KG1 (cell line): ENCODE measurements at regions not wholly inside any gene's neighbourhood (a gene's known extent, or its start where the extent isn't known, plus 50 kb on each side); places are given as distances from the start of the nearest gene placed in this dataset.
A peak's percentile ranks its signal among the peaks of the same experiment; 100 is the strongest.
"Not testable (repeated sequence)": the region's sequence is repeated elsewhere in the genome, so short reads cannot be mapped to it uniquely, and the experiment has no call there.

Source experiments
- DNase-seq: peaks from one replicate; lab custom pipeline; 2025; lab: John Stamatoyannopoulos, UW

DNA sequence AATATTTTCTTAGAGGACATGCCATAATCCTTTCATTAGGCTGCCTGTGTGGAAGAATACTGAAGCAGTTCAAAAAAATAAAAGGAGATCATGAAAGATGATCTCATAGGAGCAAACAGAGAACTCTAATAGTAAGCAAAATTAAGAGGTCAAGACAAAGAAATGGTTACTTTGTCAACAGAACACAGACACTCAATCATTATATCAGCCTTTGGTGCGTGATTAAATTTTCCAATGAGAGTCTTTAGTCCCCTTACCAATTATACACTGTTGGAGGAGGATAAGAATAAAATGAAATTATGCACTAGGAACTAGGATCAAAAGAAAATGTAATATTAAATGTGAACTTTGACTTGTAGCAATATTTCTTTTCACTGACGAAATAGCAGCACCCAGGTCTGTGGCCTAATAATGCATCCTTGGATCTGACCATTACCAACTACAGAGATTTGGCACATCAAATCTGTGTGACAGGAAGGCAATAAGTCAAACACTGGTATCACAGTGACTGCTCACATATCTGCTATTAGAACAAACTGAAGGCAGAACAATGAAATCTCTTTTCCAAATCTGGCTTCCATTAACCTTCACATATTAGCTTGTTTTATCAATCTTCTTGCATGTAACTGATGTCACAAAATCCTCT is 1812.9 kb downstream of the PLA2G4A start:
- DNase-seq: no peak

DNA sequence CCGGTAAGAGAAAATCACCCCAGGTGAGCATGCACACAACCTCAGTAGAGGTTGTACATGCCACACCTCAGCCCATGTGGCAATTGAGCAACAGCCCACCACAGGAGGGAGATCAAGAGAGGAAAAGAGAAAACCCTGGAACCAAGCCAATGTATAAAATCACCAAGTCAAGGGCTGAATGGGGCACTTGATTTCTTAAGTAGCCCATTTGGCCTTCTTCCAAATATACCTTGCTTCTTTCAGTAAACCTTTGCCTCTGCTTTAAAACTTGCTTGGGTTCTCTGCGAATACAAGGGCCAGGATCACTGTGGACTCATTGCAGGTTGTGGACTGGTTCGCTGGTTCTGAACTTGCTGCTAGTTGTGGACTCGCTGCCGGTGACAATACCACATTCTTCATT is 1814.0 kb downstream of the PLA2G4A start:
- no peak for DNase-seq

DNA sequence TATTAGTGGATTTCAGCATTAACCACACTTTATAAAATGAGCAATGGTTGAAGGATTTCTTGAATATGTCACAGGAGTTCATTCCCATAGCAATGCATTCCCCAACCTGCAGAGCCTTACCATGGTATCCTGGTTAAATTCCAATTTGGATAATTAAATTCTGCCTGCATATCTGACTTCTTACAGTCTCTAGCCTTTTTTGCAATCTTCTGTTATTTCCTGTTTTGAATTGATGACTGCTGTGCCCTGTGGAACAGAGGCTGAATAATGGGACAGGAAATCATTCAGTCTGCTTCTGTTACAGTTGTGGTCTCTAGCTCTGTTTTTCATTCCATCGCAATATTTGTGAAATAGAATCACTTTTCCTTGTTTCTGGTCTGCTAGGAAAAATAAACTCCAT is 1823.9 kb downstream of the PLA2G4A start:
- peak; percentile 1 for DNase-seq

DNA sequence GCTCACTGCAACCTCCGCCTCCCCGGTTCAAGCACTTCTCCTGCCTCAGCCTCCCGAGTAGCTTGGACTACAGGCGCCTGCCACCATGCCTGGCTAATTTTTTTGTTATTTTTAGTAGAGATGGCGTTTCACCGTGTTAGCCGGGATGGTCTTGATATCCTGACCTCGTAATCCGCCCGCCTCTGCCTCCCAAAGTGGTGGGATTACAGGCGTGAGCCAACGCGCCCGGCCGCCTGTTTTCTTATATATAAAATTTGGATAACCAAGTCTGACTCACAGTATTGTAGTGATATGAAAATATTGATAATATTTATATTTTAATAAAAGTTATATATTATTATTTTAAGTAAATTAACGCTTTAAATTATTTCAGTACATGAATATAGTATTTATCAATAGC is 1821.7 kb downstream of the BRINP3 start:
- DNase-seq: not testable (repeated sequence)

DNA sequence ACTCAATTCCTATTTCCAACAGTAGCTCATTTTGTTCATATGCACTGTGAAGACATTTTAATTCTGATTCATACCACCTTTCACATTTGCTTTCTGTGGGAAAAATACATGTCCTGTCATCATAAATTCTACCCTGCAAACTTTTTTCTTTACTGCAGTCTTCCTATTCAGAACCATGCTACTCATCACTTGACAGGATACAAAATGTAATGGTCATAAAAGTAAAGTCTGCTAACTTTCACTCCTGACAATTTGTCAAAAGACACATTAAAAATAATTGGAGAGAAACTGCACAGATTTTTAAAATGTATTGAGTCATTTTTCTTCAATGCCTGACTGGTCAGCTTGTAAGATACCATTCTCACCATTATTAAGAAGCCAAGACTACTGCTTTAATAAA is 1817.1 kb downstream of the BRINP3 start:
- DNase-seq: no peak

DNA sequence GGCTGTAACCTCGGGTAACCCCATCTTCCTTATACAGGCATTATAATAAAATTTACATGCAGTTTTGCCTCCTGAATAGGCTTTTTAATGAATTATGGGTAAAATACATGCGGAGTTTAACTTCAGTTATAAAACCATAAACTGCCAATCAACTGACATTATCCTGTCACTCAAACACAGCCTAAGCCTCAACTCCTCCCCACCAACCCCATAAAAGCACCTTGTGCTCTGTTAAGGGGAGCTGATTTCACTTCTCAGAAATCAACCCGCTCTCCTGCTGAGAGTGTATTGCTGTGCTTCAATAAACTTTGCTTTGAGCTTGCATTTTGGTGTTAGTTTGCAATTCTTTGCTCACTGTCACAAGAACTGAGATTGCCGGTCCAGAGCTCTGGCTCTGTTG is 1812.2 kb downstream of the BRINP3 start:
- no peak for DNase-seq

DNA sequence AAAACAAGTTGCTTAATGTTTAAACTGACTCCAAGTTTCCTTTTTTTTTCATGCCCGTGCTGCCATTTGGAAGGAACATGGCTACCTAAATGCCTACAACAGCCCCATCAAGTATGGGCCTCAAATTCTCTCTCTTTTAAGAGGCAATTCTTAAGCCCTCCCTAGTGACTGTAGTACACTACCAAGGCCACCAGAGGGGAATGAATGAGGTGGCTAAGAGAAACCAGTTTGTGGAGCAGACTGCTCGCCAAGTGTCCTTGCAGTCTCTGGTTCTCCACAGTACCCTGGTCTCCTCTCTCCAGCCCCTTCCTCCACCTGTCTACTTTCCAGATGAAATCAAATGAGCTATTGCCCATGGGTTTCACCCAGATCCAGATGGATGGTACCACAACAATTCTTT is 1809.6 kb downstream of the BRINP3 start:
- no peak for DNase-seq

DNA sequence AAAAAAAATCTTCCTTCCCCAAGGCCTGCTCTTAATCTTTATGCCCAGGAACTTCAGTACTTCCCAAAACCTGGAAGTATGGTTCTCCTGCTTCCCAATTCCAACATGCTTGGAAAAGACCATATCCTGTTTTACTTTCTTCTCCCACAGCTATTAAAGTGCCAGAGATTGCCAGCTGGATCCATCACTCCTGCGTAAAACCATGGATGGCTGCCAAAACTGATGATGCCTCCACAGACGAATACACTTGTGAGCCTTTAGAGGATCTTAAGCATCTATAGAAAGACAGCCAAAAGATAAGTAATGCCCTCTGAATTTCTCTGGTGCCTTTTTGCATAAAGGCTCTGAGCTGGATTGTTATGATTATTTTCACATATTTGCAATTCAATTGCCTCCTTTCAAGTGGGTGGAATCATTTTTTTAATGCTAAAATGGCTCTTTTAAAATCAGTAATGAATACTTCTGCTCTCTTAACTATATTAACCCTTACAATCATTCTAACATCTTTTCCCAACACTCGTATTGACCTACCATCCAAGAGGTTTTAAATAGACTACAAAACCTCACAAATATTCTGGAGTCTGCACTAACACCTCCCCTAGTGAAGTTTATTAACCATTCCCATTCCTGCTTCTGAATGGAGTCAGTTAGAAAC is 1807.8 kb downstream of the BRINP3 start:
- no peak for DNase-seq

DNA sequence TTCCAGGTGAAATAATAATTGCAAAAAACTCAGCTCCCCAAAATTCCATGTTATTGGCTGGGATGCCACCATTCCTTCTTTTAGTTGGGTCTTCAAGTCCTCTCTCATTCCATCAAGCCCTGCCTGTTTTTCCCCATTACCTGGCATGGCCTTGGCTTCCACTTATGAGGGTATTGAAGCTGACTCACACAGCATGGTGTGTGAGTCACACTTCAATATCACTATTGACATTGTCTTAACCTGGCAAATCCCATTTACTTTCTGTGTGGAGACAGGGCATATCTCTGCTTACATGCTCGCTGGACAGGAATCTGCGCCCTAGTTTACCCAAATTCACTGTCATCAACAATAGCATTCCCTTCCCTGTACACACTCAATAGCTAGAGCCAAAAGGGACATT is 1806.8 kb downstream of the BRINP3 start:
- DNase-seq: no peak

DNA sequence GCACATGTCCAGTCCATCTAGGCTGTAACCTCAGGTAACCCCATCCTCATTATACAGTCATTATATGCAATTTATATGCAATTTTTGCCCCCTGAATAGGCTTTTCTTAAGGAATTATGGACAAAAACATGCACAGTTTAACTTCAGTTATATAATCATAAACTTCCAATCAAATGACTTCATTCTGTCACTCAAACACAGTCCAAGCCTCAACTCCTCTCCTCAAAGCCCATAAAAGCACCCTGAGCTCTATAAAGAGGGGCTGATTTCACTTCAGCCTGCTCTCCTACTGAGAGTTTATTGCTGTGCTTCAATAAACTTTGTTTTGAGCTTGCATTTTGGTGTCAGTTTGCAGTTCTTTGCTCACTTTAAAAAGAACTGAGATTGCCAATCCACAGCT is 1805.5 kb downstream of the BRINP3 start:
- no peak for DNase-seq

DNA sequence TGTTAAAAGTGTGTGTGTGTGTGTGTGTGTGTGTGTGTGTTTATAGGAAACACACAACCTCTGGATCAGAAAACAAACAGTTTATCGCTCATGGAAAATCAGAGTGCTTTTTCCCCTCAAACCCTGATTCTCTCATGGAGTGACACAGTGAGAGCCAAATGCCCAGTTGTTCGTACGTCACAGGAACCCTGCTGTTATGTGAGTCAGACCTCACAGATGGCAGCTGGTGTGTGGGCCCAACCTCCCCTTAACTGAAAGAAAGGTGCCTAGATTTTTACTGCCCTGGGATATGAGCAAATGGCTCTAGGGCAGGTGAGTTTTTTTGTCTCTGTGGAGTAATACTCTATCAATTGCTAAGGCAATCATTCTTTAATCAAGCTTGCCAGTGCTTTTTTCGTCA is 1788.1 kb downstream of the BRINP3 start:
- DNase-seq: no peak

DNA sequence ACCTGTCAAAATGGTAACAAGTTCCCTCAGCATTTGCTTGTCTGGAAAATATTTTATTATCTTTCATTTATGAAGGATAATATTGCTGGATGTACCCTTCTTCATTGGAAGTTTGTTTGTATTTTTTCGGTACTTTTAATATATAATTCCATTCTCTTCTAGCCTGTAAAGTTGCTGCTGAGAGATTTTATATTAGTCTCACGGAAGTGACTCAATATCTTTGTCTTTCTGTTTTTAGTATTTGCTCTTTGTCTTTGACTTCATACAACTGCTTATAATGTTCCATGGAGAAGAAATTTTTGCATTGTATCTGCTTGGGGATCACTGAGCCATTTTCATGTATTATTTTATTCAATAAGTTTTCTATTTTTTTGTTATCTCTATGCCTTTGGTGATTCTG is 1777.5 kb downstream of the BRINP3 start:
- DNase-seq: no peak

DNA sequence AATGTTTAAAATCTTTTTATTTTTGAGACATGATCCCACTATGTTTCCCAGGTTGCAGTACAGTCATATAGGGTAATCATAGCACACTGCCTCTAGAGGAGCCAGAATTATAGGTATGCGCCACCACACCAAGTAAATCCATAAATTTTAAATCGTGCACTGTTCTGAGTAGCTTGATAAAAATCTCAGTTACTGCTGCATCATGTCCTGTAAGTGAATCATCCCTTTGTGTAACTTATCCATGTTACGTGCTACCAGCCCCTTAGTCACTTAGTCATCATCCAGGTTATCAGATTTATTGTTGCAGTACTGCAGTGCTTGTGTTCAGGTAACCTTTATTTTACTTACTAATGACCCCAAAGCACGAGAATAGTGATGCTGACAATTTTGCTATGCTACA is 1770.9 kb downstream of the BRINP3 start:
- DNase-seq: no peak

DNA sequence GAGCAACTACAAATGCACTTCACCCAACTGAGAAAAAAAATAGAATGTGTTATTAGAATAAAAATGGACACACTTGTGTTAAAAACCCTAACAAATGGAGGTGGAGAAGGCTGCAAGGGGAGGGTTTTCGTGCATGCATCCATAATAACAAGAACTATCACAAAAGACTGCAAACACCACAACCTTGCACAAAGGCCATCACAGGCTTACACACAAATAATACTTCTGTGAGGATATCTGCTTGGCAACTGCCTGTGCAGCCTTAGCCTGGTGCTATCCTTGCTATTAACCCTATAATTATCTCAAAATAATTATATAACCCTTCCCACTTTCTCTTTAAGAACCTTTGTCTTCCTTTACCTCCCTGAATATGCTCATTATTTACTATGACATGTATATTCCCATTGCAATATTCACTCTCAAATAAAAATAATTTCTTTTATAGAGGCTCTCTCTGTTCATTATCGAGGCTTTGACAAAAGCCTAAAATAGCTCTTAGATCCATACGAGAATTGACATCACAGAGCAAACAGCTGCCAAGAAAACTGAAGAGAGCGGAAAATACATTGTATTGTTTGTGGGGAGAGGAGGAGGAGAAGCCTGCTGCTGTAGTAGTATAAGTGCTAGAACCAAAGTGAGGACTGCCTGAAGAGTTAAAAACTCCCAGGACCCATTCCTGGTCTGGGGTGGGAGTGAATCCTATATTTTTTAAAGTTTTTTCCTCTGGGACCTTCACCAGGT is 1768.7 kb downstream of the BRINP3 start:
- no peak for DNase-seq

DNA sequence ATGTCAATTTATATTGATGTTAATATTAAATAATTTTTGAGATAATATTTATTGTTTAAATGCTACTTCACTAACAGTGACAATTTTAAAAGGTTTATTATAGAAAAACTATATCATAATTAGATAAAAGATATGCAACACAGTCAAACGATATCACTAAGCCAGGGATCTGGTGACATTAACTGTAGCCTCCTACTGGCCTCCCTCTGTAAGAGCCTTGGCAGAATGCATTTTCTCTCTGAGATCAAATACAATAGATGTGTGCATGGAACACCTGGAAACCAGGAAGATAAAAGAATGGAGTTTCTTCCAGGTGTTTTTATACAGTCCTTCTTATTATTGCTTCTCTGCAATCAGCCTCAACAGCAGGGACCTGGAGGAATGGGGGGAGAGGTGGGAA is 1762.1 kb downstream of the BRINP3 start:
- DNase-seq: no peak

DNA sequence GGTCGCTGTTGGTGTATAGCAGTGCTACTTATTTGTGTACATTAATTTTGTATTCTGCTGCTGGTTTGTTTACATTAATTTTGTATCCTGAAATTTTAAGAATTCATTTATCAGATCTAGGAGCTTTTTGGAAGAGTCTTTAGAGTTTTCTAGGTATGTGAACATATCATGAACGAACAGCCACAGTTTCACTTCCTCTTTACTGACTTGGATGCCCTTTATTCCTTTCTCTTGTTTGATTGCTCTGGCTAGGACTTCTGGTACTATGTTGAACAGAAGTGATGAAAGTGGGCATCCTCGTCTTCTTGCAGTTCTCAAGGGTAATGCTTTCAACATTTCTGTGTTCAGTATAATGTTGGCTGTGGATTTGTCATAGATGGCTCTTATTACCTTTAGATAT is 1757.9 kb downstream of the BRINP3 start:
- no peak for DNase-seq

DNA sequence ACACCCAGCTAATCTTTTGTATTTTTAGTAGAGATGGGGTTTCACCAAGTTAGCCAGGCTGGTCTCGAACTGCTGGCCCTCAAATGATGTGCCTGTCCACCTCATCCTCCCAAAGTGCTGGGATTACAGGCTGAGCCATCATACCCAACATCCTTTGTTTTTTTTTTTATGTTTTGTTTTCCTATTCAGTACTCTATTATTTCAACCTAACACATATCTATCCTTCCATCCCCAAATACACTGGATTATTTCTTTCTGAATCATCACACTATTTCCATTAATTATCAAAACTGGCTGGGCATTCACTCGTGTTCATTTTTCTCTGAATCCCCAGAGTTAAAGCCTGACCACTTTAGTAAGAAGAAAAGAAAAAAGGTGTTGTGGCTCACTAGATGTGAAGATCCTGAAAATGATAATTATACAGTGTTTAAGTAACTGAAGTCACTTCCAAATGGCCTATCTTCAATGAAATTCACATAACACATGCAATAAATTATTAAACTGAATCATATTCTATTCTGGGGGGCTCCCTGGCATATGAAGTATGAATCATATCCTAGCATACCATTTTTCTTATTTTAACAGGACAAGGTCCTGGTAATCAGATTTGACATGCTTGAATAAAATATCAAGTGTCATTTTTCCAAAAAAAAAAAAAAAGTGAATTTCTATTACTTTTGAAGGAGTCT is 1754.2 kb downstream of the BRINP3 start:
- DNase-seq: no peak

DNA sequence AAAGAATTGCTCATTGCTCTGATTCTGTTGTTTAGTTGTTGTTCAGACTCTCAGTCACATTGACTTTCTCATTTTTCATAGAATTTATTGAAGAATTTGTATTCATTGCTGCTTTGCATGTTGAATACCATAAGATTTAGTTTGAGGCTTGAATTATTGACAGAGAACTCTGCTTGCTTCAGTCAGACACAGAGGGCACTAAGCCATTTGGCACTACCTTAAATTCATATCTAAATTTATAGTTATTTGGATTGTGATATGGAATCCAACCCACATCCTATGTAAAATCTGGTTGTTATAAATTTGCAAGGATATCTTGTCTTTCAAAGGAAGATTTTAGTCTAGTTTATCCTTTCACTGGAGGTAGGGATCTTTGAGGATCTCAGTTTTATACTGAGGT is 1748.6 kb downstream of the BRINP3 start:
- DNase-seq: no peak

DNA sequence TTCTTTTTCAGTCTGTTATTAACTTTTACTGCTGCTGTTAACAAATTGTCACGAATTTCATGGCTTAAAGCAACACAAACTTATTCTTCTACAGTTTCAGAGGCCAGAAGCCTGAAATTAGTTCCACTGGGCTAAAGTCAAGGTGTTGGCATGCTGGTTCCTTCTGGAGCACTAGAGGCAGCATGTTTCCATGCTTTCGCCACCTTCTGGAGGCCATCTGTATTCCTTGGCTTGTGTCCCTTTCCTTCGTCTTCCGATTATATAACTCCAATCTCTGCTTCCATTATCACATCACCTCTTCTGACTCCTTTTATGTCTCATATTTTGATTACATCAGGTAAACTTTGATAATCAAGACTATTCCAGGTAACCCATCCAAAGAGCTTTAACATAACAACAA is 1742.1 kb downstream of the BRINP3 start:
- DNase-seq: no peak

DNA sequence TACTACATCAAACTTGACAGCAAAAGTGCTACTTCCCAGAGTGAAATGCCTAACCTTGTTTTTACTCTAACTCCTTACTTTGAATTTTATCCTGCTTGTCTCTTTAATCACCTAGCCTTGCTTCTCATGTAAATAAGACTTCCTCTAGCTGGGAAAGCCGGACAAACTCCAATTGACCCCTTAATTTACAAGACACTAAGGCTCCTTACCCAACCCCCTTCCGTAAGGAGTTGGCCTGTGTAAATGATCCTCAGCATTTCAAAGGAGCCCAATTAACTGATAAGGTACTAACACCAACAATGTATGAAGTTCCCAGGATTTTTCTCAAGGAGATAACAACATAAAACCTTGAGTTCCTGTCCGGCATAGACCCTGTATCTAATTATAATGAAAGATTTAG is 1728.4 kb downstream of the BRINP3 start:
- not testable (repeated sequence) for DNase-seq

DNA sequence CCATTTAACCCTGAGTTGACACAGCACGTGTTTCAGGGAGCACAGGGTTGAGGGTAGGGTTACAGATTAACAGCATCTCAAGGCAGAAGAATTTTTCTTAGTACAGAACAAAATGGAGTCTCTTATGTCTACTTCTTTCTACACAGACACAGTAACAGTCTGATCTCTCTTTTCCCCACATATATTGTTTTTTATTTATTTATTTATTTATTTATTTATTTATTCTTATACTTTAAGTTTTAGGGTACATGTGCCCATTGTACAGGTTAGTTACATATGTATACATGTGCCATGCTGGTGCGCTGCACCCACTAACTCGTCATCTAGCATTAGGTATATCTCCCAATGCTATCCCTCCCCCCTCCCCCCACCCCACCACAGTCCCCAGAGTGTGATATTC is 1725.6 kb downstream of the BRINP3 start:
- DNase-seq: not testable (repeated sequence)

DNA sequence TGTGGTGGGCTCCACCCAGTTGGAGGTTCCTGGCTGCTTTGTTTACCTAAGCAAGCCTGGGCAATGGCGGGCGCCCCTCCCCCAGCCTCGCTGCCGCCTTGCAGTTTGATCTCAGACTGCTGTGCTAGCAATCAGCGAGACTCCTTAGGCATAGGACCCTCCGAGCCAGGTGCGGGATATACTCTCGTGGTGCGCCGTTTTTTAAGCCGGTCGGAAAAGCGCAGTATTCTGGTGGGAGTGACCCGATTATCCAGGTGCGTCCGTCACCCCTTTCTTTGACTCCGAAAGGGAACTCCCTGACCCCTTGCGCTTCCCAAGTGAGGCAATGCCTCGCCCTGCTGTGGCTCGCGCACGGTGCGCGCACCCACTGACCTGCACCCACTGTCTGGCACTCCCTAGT is 1719.9 kb downstream of the BRINP3 start:
- DNase-seq: not testable (repeated sequence)

DNA sequence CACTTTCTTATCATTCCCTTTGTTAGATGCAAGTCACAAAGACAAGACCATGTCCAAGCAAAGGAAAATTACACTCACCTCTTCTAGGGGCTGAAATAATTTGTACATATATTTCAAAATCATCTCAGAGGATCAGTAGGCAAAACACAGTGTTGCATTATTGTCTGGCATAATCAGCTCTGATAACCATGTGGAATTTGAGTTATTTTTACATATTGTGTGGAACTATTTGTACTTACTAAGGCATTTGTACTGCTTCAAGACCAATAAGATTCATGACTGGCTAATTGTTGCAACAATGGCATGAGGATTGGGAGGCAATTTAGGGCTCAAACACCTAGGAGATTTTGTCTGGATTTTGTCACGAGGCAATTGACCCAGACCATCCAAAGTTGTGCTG is 1716.4 kb downstream of the BRINP3 start:
- DNase-seq: no peak
